CD4-positive, alpha-beta T cell (primary cell): ENCODE measurements at regions not wholly inside any gene's neighbourhood (a gene's known extent, or its start where the extent isn't known, plus 50 kb on each side); places are given as distances from the start of the nearest gene placed in this dataset.

ENCODE experiments used
- ATAC-seq: fragments of 200-7000 bp; cut with Tn5 transposase; one replicate; pipeline ENCODE4 v1.10.0; 2022; ENCODE audit warnings: mild to moderate bottlenecking; ENCODE audit not compliant: poor library complexity
- CTCF ChIA-PET: fragments of 350-600 bp; sonication (Branson Sonifier 250); formaldehyde crosslinking; loops from one replicate; lab custom pipeline; 2021; ENCODE audit warnings: antibody characterized with exemption, inconsistent platforms; lab: Charles Lee
- POLR2A ChIA-PET: fragments of 350-600 bp; sonication (Branson Sonifier 250); formaldehyde crosslinking; loops from one replicate; lab custom pipeline; 2021; ENCODE audit warnings: antibody characterized with exemption, inconsistent platforms; lab: Charles Lee
- DNase-seq, 14 experiments: peaks; one replicate each; pipeline ENCODE4 v3.0.0-alpha.2; 2013 to 2020; ENCODE audit warnings: mixed read lengths in 2 of 14
- H3K27ac ChIP-seq, 2 donors: one replicate each; pipeline versions ENCODE4 v1.5.1 to v1.7.0; 2013; ENCODE audit warnings: low read length in 2 of 2, low read depth in 1 of 2, mild to moderate bottlenecking in 1 of 2
- H3K27me3 ChIP-seq, 2 experiments: 1 replicate in 1 of 2; 2 replicates in 1 of 2; pipeline versions ENCODE4 v1.6.1 to v1.7.0; 2013; ENCODE audit warnings: low read length in 2 of 2, control low read depth in 1 of 2, mild to moderate bottlenecking in 1 of 2, moderate library complexity in 1 of 2; ENCODE audit not compliant: insufficient read depth in 2 of 2, control insufficient read depth in 1 of 2
- H3K36me3 ChIP-seq: one replicate; pipeline ENCODE4 v1.6.1; 2013; ENCODE audit warnings: low read length, control low read depth; ENCODE audit not compliant: insufficient read depth
- H3K4me1 ChIP-seq: one replicate; pipeline ENCODE4 v1.6.1; 2013; ENCODE audit warnings: low read length, control low read depth; ENCODE audit not compliant: insufficient read depth
- H3K4me3 ChIP-seq: one replicate; pipeline ENCODE4 v1.5.1; 2013; ENCODE audit warnings: mild to moderate bottlenecking, low read length, moderate library complexity
- H3K9me3 ChIP-seq, 2 experiments: 1 replicate in 1 of 2; 2 replicates in 1 of 2; pipeline versions ENCODE4 v1.6.1 to v1.7.0; 2013; ENCODE audit warnings: low read length in 2 of 2, mild to moderate bottlenecking in 2 of 2, control low read depth in 1 of 2, moderate library complexity in 1 of 2; ENCODE audit not compliant: control insufficient read depth in 1 of 2, insufficient read depth in 1 of 2
- H3K27ac Mint-ChIP-seq: one replicate; pipeline ENCODE4 v1.8.0; 2020; ENCODE audit warnings: mixed read lengths
- H3K27me3 Mint-ChIP-seq: one replicate; pipeline ENCODE4 v1.8.0; 2021; ENCODE audit warnings: mixed read lengths
- H3K36me3 Mint-ChIP-seq: one replicate; pipeline ENCODE4 v1.8.0; 2021; ENCODE audit warnings: low read depth, mixed read lengths
- H3K4me1 Mint-ChIP-seq: one replicate; pipeline ENCODE4 v1.8.0; 2021; ENCODE audit warnings: low read depth, mixed read lengths
- H3K4me3 Mint-ChIP-seq: one replicate; pipeline ENCODE4 v1.8.0; 2020; ENCODE audit warnings: mild to moderate bottlenecking, mixed read lengths
- H3K9me3 Mint-ChIP-seq: one replicate; pipeline ENCODE4 v1.8.0; 2020; ENCODE audit warnings: mixed read lengths
- intact Hi-C, 2 experiments: fragments of 100-400 bp; cut with DNase I in 1 of 2; cut with micrococcal nuclease in 1 of 2; formaldehyde crosslinking; loops; one replicate each; pipeline versions ENCODE4 v1.15.1 to v1.9.0; 2023 to 2025; cut with DNase I, micrococcal nuclease
- TF ChIP-seq, protein P1 (sequence below): fragments of 200-600 bp; IDR thresholded peaks from one replicate; pipeline ENCODE4 v1.8.0; 2022; ENCODE audit warnings: antibody characterized with exemption, mild to moderate bottlenecking

DNA sequence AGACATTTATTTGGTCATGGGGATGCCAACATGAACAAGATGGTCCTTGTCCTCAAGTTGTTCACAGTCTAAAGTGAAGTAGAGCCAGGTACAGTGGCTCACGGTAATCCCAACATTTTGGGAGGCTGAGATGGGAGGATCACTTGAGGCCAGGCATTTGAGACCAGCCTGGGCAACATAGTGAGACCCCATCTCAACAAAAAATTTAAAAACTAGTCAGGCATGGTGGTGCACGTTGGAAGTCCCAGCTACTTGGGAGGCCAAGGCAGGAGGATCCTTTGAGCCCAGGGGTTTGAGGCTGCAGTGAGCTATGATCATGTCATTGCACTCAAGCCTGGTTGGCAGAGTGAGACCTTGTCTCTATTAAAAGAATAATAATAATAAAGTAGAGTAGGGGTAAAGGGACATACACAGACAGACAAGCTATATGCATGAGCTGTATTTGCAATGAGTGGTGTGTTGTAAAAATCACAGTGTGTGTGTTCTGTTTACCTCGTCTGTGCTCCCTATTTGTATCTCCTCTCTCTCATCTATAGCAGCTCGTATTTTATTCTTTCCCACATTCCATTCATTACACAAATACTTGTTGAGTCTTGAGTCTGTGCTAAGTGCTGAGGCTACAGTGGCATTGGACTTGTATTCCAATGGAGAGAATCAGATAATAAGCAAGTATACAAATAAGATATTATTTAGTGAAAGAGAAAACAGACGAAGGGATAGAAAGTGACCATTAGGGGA is 73.9 kb upstream of the DHX40 start:
- TF ChIP-seq, protein P1, sequence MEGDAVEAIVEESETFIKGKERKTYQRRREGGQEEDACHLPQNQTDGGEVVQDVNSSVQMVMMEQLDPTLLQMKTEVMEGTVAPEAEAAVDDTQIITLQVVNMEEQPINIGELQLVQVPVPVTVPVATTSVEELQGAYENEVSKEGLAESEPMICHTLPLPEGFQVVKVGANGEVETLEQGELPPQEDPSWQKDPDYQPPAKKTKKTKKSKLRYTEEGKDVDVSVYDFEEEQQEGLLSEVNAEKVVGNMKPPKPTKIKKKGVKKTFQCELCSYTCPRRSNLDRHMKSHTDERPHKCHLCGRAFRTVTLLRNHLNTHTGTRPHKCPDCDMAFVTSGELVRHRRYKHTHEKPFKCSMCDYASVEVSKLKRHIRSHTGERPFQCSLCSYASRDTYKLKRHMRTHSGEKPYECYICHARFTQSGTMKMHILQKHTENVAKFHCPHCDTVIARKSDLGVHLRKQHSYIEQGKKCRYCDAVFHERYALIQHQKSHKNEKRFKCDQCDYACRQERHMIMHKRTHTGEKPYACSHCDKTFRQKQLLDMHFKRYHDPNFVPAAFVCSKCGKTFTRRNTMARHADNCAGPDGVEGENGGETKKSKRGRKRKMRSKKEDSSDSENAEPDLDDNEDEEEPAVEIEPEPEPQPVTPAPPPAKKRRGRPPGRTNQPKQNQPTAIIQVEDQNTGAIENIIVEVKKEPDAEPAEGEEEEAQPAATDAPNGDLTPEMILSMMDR, result no peak
- no peak overlapping the region for H3K4me3 ChIP-seq
- H3K9me3 Mint-ChIP-seq, result no peaks in the 10 kb centered on the region
- H3K36me3 ChIP-seq, result no peaks in the 10 kb centered on the region
- no peak overlapping the region for H3K27ac Mint-ChIP-seq
- ChIA-PET CTCF (no interaction called here), POLR2A (no interaction called here)
- H3K36me3 Mint-ChIP-seq, result no peaks in the 10 kb centered on the region
- DNase-seq, result no peak
- no peak for ATAC-seq
- H3K27me3 Mint-ChIP-seq, result peaks cover 6% of the 10 kb centered on the region
- no peaks in the 10 kb centered on the region for H3K4me1 Mint-ChIP-seq
- intact Hi-C loops, result no loop called here
- no peaks in the 10 kb centered on the region for H3K4me1 ChIP-seq
- H3K27me3 ChIP-seq, result no peaks in the 10 kb centered on the region
- no peak overlapping the region for H3K4me3 Mint-ChIP-seq
- no peaks in the 10 kb centered on the region for H3K9me3 ChIP-seq
- H3K27ac ChIP-seq, result no peak overlapping the region

DNA sequence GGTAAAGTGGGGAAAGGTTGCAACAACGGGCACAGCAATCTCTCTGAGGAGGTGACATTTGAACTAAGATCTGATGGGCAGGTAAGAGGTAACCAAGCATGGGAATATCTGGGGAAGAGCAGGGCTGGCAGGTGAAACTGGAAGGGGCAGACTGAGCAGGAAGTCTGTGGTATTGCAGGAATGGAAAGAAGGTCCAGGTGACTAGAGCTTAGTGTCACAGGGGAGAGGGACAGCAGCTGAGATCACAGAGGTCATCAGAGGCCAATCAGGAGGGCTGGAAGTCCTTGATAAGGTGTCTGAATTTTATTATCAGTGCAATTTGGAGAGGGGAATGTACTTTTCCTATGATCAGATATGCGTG is 73.3 kb upstream of the DHX40 start:
- intact Hi-C loops, result no loop called here
- Histone ChIP-seq H3K4me1 (no peaks in the 10 kb centered on the region), H3K9me3 (no peaks in the 10 kb centered on the region), H3K27ac (no peak overlapping the region), H3K36me3 (no peaks in the 10 kb centered on the region), H3K4me3 (no peak overlapping the region), H3K27me3 (no peaks in the 10 kb centered on the region)
- no peak overlapping the region for H3K4me3 Mint-ChIP-seq
- no peaks in the 10 kb centered on the region for H3K9me3 Mint-ChIP-seq
- no peak for DNase-seq
- H3K27me3 Mint-ChIP-seq, result peaks cover 6% of the 10 kb centered on the region
- ChIA-PET CTCF (no interaction called here), POLR2A (no interaction called here)
- H3K36me3 Mint-ChIP-seq, result no peaks in the 10 kb centered on the region
- no peaks in the 10 kb centered on the region for H3K4me1 Mint-ChIP-seq
- H3K27ac Mint-ChIP-seq, result no peak overlapping the region
- no peak for ATAC-seq
- TF ChIP-seq, protein P1, result no peak

DNA sequence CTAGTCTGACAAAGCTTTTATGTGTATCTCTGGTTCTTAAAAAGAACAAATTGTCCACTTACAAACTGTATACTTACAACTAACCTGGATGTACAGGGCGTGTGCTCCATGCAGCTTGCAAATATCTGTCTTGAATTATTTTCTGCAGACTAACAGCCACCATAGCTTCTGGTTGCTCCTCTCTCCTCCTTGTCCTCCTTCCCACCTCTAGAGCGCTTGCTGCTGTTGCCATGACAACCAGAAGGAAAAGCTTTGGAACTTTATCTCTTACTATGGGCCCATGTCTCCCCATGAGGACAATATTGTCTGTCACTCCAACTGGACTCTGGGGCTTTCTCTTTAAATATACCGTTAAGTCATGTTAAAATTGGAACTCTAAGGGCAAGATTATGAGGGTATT is 71.5 kb upstream of the DHX40 start:
- intact Hi-C loops, result no loop called here
- Histone ChIP-seq H3K27ac (no peak overlapping the region), H3K4me1 (no peaks in the 10 kb centered on the region), H3K27me3 (no peaks in the 10 kb centered on the region), H3K9me3 (no peaks in the 10 kb centered on the region), H3K36me3 (no peaks in the 10 kb centered on the region), H3K4me3 (no peak overlapping the region)
- DNase-seq (no peak), ATAC-seq (no peak)
- Mint-ChIP-seq H3K4me1 (no peaks in the 10 kb centered on the region), H3K9me3 (no peaks in the 10 kb centered on the region), H3K4me3 (no peak overlapping the region), H3K36me3 (no peaks in the 10 kb centered on the region), H3K27ac (no peak overlapping the region), H3K27me3 (peaks cover 8% of the 10 kb centered on the region)
- TF ChIP-seq, protein P1, result no peak
- ChIA-PET CTCF (interaction anchor here (0.6 kb wide), 1 partner anchor 759 kb away, joined by 3 read pairs; no protein-coding TSS in a partner anchor), POLR2A (no interaction called here)
